SH-SY5Y (cell line): ENCODE measurements at regions not wholly inside any gene's neighbourhood (a gene's known extent, or its start where the extent isn't known, plus 50 kb on each side); places are given as distances from the start of the nearest gene placed in this dataset.

ENCODE experiments used
- GATA2 ChIP-seq: IDR thresholded peaks from 2 replicates; pipeline ENCODE4 v1.6.1; 2011; ENCODE audit warnings: mild to moderate bottlenecking, low read depth, low read length
- GATA3 ChIP-seq: IDR thresholded peaks from 2 replicates; pipeline ENCODE4 v1.6.1; 2011; ENCODE audit warnings: low read depth, mild to moderate bottlenecking, low read length, moderate library complexity

GRCh38 chr18:11367351-11367750 is 218.0 kb upstream of the PIEZO2 start:
- TF ChIP-seq GATA2 (no peak), GATA3 (no peak)
